WTC11 (cell line): ENCODE measurements at regions not wholly inside any gene's neighbourhood (a gene's known extent, or its start where the extent isn't known, plus 50 kb on each side); places are given as distances from the start of the nearest gene placed in this dataset.

ENCODE experiments used
- AFF4 ChIP-seq: sonication (generic); formaldehyde crosslinking; IDR thresholded peaks from 2 replicates; pipeline ENCODE4 v1.8.1; 2023; ENCODE audit warnings: mild to moderate bottlenecking, missing genetic modification reagents, borderline replicate concordance
- CREM ChIP-seq: sonication (generic); formaldehyde crosslinking; IDR thresholded peaks from 2 replicates; pipeline ENCODE4 v1.8.1; 2022; ENCODE audit warnings: mild to moderate bottlenecking, missing genetic modification reagents, moderate library complexity
- ETV6 ChIP-seq: sonication (generic); formaldehyde crosslinking; IDR thresholded peaks from 2 replicates; pipeline ENCODE4 v1.8.1; 2022; ENCODE audit warnings: mild to moderate bottlenecking, missing genetic modification reagents
- GABPB1 ChIP-seq: sonication (generic); formaldehyde crosslinking; IDR thresholded peaks from 2 replicates; pipeline ENCODE4 v1.8.1; 2023; ENCODE audit warnings: mild to moderate bottlenecking, missing genetic modification reagents
- MAX ChIP-seq: sonication (generic); formaldehyde crosslinking; IDR thresholded peaks from 2 replicates; pipeline ENCODE4 v1.8.0; 2022; ENCODE audit warnings: mild to moderate bottlenecking, missing genetic modification reagents
- NFE2L1 ChIP-seq: sonication (generic); formaldehyde crosslinking; IDR thresholded peaks from 2 replicates; pipeline ENCODE4 v1.8.1; 2023; ENCODE audit warnings: missing genetic modification reagents
- NFYB ChIP-seq: sonication (generic); formaldehyde crosslinking; conservative IDR thresholded peaks from 2 replicates; pipeline ENCODE4 v1.8.0; 2022; ENCODE audit warnings: low read depth, missing genetic modification reagents
- RELA ChIP-seq: sonication (generic); formaldehyde crosslinking; IDR thresholded peaks from 2 replicates; pipeline ENCODE4 v1.8.1; 2022; ENCODE audit warnings: missing genetic modification reagents, mild to moderate bottlenecking, borderline replicate concordance
- ZBTB21 ChIP-seq: sonication (generic); formaldehyde crosslinking; IDR thresholded peaks from 2 replicates; pipeline ENCODE4 v1.8.1; 2023; ENCODE audit warnings: mild to moderate bottlenecking, missing genetic modification reagents, borderline replicate concordance
- TF ChIP-seq, protein P1 (sequence below): fragments of 200-600 bp; IDR thresholded peaks from 2 replicates; pipeline ENCODE4 v1.8.0; 2022; ENCODE audit warnings: antibody characterized with exemption
- TF ChIP-seq, protein P2 (sequence below): sonication (generic); formaldehyde crosslinking; IDR thresholded peaks from 2 replicates; pipeline ENCODE4 v1.8.1; 2022; ENCODE audit warnings: missing genetic modification reagents, borderline replicate concordance
- TF ChIP-seq, protein P3 (sequence below): sonication (generic); formaldehyde crosslinking; IDR thresholded peaks from 2 replicates; pipeline ENCODE4 v1.8.0; 2022; ENCODE audit warnings: mild to moderate bottlenecking, missing genetic modification reagents

DNA sequence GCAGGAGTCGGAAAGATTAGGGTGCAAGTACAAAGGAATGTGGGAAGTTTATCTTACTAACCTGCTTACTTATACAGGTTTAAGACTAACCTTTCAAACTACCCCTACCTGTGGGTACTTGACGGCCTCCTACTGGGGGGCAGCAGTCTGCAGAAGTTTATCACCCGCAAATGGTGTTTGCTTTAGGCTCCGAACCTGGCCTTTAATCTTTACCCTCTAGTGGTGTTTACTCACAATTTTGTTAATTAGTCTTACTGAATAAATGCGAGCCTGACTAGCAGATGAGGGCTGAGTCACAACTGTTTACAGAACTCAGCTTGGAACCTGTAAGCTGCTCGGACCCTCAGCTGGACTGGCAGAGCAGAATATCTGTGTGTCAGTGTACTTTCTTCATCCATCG lies 204.2 kb upstream of the GPRIN3 start:
- TF ChIP-seq MAX (CRISPR knock-in tag), result no peak
- no peak for TF ChIP-seq RELA
- no peak for TF ChIP-seq AFF4 (CRISPR knock-in tag)
- no peak for TF ChIP-seq NFYB
- TF ChIP-seq, protein P1, sequence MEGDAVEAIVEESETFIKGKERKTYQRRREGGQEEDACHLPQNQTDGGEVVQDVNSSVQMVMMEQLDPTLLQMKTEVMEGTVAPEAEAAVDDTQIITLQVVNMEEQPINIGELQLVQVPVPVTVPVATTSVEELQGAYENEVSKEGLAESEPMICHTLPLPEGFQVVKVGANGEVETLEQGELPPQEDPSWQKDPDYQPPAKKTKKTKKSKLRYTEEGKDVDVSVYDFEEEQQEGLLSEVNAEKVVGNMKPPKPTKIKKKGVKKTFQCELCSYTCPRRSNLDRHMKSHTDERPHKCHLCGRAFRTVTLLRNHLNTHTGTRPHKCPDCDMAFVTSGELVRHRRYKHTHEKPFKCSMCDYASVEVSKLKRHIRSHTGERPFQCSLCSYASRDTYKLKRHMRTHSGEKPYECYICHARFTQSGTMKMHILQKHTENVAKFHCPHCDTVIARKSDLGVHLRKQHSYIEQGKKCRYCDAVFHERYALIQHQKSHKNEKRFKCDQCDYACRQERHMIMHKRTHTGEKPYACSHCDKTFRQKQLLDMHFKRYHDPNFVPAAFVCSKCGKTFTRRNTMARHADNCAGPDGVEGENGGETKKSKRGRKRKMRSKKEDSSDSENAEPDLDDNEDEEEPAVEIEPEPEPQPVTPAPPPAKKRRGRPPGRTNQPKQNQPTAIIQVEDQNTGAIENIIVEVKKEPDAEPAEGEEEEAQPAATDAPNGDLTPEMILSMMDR, result no peak
- TF ChIP-seq GABPB1 (CRISPR knock-in tag), result no peak
- TF ChIP-seq, protein P2, sequence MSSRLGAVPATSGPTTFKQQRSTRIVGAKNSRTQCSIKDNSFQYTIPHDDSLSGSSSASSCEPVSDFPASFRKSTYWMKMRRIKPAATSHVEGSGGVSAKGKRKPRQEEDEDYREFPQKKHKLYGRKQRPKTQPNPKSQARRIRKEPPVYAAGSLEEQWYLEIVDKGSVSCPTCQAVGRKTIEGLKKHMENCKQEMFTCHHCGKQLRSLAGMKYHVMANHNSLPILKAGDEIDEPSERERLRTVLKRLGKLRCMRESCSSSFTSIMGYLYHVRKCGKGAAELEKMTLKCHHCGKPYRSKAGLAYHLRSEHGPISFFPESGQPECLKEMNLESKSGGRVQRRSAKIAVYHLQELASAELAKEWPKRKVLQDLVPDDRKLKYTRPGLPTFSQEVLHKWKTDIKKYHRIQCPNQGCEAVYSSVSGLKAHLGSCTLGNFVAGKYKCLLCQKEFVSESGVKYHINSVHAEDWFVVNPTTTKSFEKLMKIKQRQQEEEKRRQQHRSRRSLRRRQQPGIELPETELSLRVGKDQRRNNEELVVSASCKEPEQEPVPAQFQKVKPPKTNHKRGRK (CRISPR knock-in tag), result no peak
- TF ChIP-seq ZBTB21 (CRISPR knock-in tag), result no peak
- TF ChIP-seq ETV6 (CRISPR knock-in tag), result no peak
- TF ChIP-seq, protein P3, sequence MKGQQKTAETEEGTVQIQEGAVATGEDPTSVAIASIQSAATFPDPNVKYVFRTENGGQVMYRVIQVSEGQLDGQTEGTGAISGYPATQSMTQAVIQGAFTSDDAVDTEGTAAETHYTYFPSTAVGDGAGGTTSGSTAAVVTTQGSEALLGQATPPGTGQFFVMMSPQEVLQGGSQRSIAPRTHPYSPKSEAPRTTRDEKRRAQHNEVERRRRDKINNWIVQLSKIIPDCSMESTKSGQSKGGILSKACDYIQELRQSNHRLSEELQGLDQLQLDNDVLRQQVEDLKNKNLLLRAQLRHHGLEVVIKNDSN (CRISPR knock-in tag), result no peak
- no peak for TF ChIP-seq CREM (CRISPR knock-in tag)
- no peak for TF ChIP-seq NFE2L1 (CRISPR knock-in tag)
